ENCODE measurements at regions not wholly inside any gene's neighbourhood (a gene's known extent, or its start where the extent isn't known, plus 50 kb on each side); places are given as distances from the start of the nearest gene placed in this dataset.

GRCh38 chr7:155947051-155947450 lies 134.8 kb upstream of the SHH start:
- Histone ChIP-seq H3K36me3 (ENCODE audit: insufficient read depth, low read length) (no peaks in the 10 kb centered on the region), H3K4me3 (ENCODE audit: low read length) (no peak overlapping the region), H3K27ac (ENCODE audit: low read depth in 1 of 2, low read length in 2 of 2) (no peak overlapping the region), H3K9me3 (ENCODE audit: control insufficient read depth in 1 of 2, insufficient read depth in 1 of 2, low read length in 2 of 2) (peaks cover 0 to 15% of the 10 kb centered on the region in 2 experiments), H3K27me3 (ENCODE audit: control insufficient read depth in 1 of 2, insufficient read depth in 2 of 2, low read length in 2 of 2) (peaks cover 2 to 4% of the 10 kb centered on the region in 2 experiments), H3K4me1 (ENCODE audit: insufficient read depth, low read length) (no peaks in the 10 kb centered on the region)
- Mint-ChIP-seq H3K9me3 (no peaks in the 10 kb centered on the region), H3K4me3 (no peak overlapping the region), H3K27me3 (no peaks in the 10 kb centered on the region), H3K36me3 (ENCODE audit: low read depth) (no peaks in the 10 kb centered on the region), H3K4me1 (ENCODE audit: low read depth) (peaks cover 20% of the 10 kb centered on the region), H3K27ac (no peak overlapping the region)
- CTCF ChIA-PET = interaction anchor here (0.6 kb wide), 1 partner anchor 60 kb away, joined by 3 read pairs; no protein-coding TSS in a partner anchor
- no peak for DNase-seq
- no peak for TF ChIP-seq CTCF (IDR thresholded peaks at IDR 0.05)
- POLR2A ChIA-PET = no interaction called here
- intact Hi-C loops (cut with DNase I, micrococcal nuclease) = no loop called here
- ATAC-seq (ENCODE audit: poor library complexity) = no peak

GRCh38 chr7:155945670-155946325 lies 133.5 kb upstream of the SHH start:
- H3K27ac Mint-ChIP-seq = no peak overlapping the region
- intact Hi-C loops (cut with DNase I, micrococcal nuclease) = no loop called here
- POLR2A ChIA-PET = no interaction called here

GRCh38 chr7:155944901-155945300 lies 132.6 kb upstream of the SHH start:
- peaks cover 20% of the 10 kb centered on the region for H3K4me1 Mint-ChIP-seq (ENCODE audit: low read depth)
- ATAC-seq (ENCODE audit: poor library complexity) (no peak), DNase-seq (no peak)
- ChIA-PET CTCF (no interaction called here), POLR2A (no interaction called here)
- Histone ChIP-seq H3K4me3 (ENCODE audit: low read length) (no peak overlapping the region), H3K27me3 (ENCODE audit: control insufficient read depth in 1 of 2, insufficient read depth in 2 of 2, low read length in 2 of 2) (peaks cover 2 to 4% of the 10 kb centered on the region in 2 experiments), H3K36me3 (ENCODE audit: insufficient read depth, low read length) (no peaks in the 10 kb centered on the region), H3K27ac (ENCODE audit: low read depth in 1 of 2, low read length in 2 of 2) (no peak overlapping the region), H3K4me1 (ENCODE audit: insufficient read depth, low read length) (no peaks in the 10 kb centered on the region), H3K9me3 (ENCODE audit: control insufficient read depth in 1 of 2, insufficient read depth in 1 of 2, low read length in 2 of 2) (peaks cover 0 to 11% of the 10 kb centered on the region in 2 experiments)
- no peak overlapping the region for H3K4me3 Mint-ChIP-seq
- no peaks in the 10 kb centered on the region for H3K9me3 Mint-ChIP-seq
- intact Hi-C loops (cut with DNase I, micrococcal nuclease) = no loop called here
- H3K27ac Mint-ChIP-seq = no peak overlapping the region
- TF ChIP-seq CTCF (IDR thresholded peaks at IDR 0.05) = no peak
- H3K27me3 Mint-ChIP-seq = no peaks in the 10 kb centered on the region
- no peaks in the 10 kb centered on the region for H3K36me3 Mint-ChIP-seq (ENCODE audit: low read depth)

More at GRCh38 chr7:155945670-155946325, 133.5 kb upstream of the SHH start:
- no peaks in the 10 kb centered on the region for H3K9me3 Mint-ChIP-seq
- CTCF ChIA-PET = no interaction called here
- ATAC-seq (ENCODE audit: poor library complexity) = no peak
- H3K4me3 Mint-ChIP-seq = no peak overlapping the region
- no peak for DNase-seq
- Histone ChIP-seq H3K4me1 (ENCODE audit: insufficient read depth, low read length) (no peaks in the 10 kb centered on the region), H3K27me3 (ENCODE audit: control insufficient read depth in 1 of 2, insufficient read depth in 2 of 2, low read length in 2 of 2) (peaks cover 2 to 4% of the 10 kb centered on the region in 2 experiments), H3K9me3 (ENCODE audit: control insufficient read depth in 1 of 2, insufficient read depth in 1 of 2, low read length in 2 of 2) (peaks cover 0 to 11% of the 10 kb centered on the region in 2 experiments), H3K4me3 (ENCODE audit: low read length) (no peak overlapping the region), H3K27ac (ENCODE audit: low read depth in 1 of 2, low read length in 2 of 2) (no peak overlapping the region), H3K36me3 (ENCODE audit: insufficient read depth, low read length) (no peaks in the 10 kb centered on the region)
- H3K4me1 Mint-ChIP-seq (ENCODE audit: low read depth) = peaks cover 20% of the 10 kb centered on the region
- no peak for TF ChIP-seq CTCF (IDR thresholded peaks at IDR 0.05)
- no peaks in the 10 kb centered on the region for H3K27me3 Mint-ChIP-seq
- no peaks in the 10 kb centered on the region for H3K36me3 Mint-ChIP-seq (ENCODE audit: low read depth)

Measured in CD4-positive, alpha-beta T cell (primary cell).